Stomach (tissue), 8 donors: ENCODE measurements at regions not wholly inside any gene's neighbourhood (a gene's known extent, or its start where the extent isn't known, plus 50 kb on each side); places are given as distances from the start of the nearest gene placed in this dataset.

Experiments
- DNase-seq, 2 donors: peaks; one replicate each; pipeline versions ENCODE4 v3.0.0 to v3.0.0-alpha.2; 2013 to 2019
- H3K27ac ChIP-seq, 5 donors: fragments of 200-600 bp in 4 of 5; sonication (generic) in 4 of 5; one replicate each; pipeline ENCODE4 v1.5.1; 2013 to 2019; ENCODE audit warnings: mild to moderate bottlenecking in 1 of 5, moderate library complexity in 1 of 5
- H3K27me3 ChIP-seq, 3 donors: fragments of 200-600 bp; sonication (generic); one replicate each; pipeline ENCODE4 v1.5.1; 2017 to 2019; ENCODE audit warnings: mixed run types in 1 of 3
- H3K36me3 ChIP-seq, 4 donors: fragments of 200-600 bp; sonication (generic); 1 replicate in 3 of 4; 2 replicates in 1 of 4; pipeline ENCODE4 v1.5.1; 2016 to 2019
- H3K4me1 ChIP-seq, 4 donors: fragments of 200-600 bp; sonication (generic); one replicate each; pipeline ENCODE4 v1.5.1; 2016 to 2019
- H3K4me3 ChIP-seq, 4 donors: fragments of 200-600 bp; sonication (generic) in 3 of 4; one replicate each; pipeline ENCODE4 v1.5.1; 2016 to 2019; ENCODE audit warnings: mild to moderate bottlenecking in 1 of 4
- H3K9me3 ChIP-seq, 4 donors: fragments of 200-600 bp; sonication (generic); one replicate each; pipeline ENCODE4 v1.5.1; 2016 to 2019
- CTCF ChIP-seq, 7 experiments: fragments of 450-650 bp in 4 of 7; fragments of 200-600 bp in 3 of 7; sonication (generic) in 3 of 7; IDR thresholded peaks; one replicate each; pipeline ENCODE4 v1.5.1; 2016 to 2019; ENCODE audit warnings: antibody characterized with exemption in 7 of 7, control low read depth in 2 of 7, mild to moderate bottlenecking in 1 of 7
- EP300 ChIP-seq: sonication (generic); formaldehyde crosslinking; IDR thresholded peaks from one replicate; pipeline ENCODE4 v1.6.1; 2017; ENCODE audit warnings: antibody characterized with exemption
- POLR2A ChIP-seq, 4 donors: fragments of 450-650 bp; IDR thresholded peaks; one replicate each; pipeline ENCODE4 v1.6.1; 2016; ENCODE audit warnings: antibody characterized with exemption in 4 of 4, control low read depth in 2 of 4, mild to moderate bottlenecking in 1 of 4, moderate library complexity in 1 of 4
- POLR2AphosphoS5 ChIP-seq, 3 donors: sonication (generic); formaldehyde crosslinking; IDR thresholded peaks; one replicate each; pipeline ENCODE4 v1.6.1; 2016; ENCODE audit warnings: antibody characterized with exemption in 3 of 3
- WGBS, 5 donors: extraction: QIAGEN DNeasy Blood & Tissue Kit in 3 of 5; methylation state at CpG; one replicate each; pipeline versions ENCODE4 v1.1.5 to v1.1.7; 2013 to 2018; 5-methylcytosine and 5-hydroxymethylcytosine counted together
- intact Hi-C: fragments of 100-400 bp; cut with DNase I; formaldehyde crosslinking; loops from one replicate; pipeline ENCODE4 v1.15.1; 2023; ENCODE audit warnings: low total_unique reads
- donor health status: healthy with polysubstance abuse.
- donor health status: Bipolar disorder and iron deficiency.
- donor health status: healthy.

GRCh38 chr15:96503276-96503675, 172.8 kb downstream of the NR2F2 start:
- no peaks in the 10 kb centered on the region for H3K27me3 ChIP-seq
- intact Hi-C loops, result no loop called here
- H3K4me3 ChIP-seq, result no peak overlapping the region
- H3K9me3 ChIP-seq, result no peaks in the 10 kb centered on the region
- no peaks in the 10 kb centered on the region for H3K4me1 ChIP-seq
- WGBS, 5 donors, result 78 to 88% (median 83%) methylated on average over 7 of the region's 7 CpGs
- H3K27ac ChIP-seq, result no peak overlapping the region
- DNase-seq, result no peak
- no peaks in the 10 kb centered on the region for H3K36me3 ChIP-seq
- TF ChIP-seq EP300 (no peak), POLR2A (IDR thresholded peaks at IDR 0.05) (no peak), CTCF (IDR thresholded peaks at IDR 0.05) (no peak), POLR2AphosphoS5 (IDR thresholded peaks at IDR 0.05) (no peak)

GRCh38 chr15:96504371-96504770, 173.9 kb downstream of the NR2F2 start:
- intact Hi-C loops, result no loop called here

GRCh38 chr15:96505014-96505413, 174.5 kb downstream of the NR2F2 start:
- no peak for DNase-seq
- Histone ChIP-seq H3K36me3 (no peaks in the 10 kb centered on the region), H3K4me3 (no peak overlapping the region), H3K4me1 (no peaks in the 10 kb centered on the region), H3K9me3 (no peaks in the 10 kb centered on the region), H3K27ac (no peak overlapping the region), H3K27me3 (no peaks in the 10 kb centered on the region)
- WGBS, 5 donors, result 66 to 81% (median 71%) methylated on average over 4 of the region's 4 CpGs
- TF ChIP-seq POLR2AphosphoS5 (IDR thresholded peaks at IDR 0.05) (no peak), EP300 (no peak), CTCF (IDR thresholded peaks at IDR 0.05) (no peak), POLR2A (IDR thresholded peaks at IDR 0.05) (no peak)
- intact Hi-C loops, result no loop called here

More at GRCh38 chr15:96504371-96504770, 173.9 kb downstream of the NR2F2 start:
- no peaks in the 10 kb centered on the region for H3K27me3 ChIP-seq
- TF ChIP-seq EP300, result no peak
- no peaks in the 10 kb centered on the region for H3K9me3 ChIP-seq
- H3K36me3 ChIP-seq, result no peaks in the 10 kb centered on the region
- no peaks in the 10 kb centered on the region for H3K4me1 ChIP-seq
- no peak overlapping the region for H3K4me3 ChIP-seq
- no peak overlapping the region for H3K27ac ChIP-seq
- WGBS, 5 donors, result 67 to 78% (median 72%) methylated on average over 4 of the region's 4 CpGs
- DNase-seq, result no peak

- intact Hi-C loops, result no loop called here
- DNase-seq, result peak; percentile 29 to 34
- H3K4me3 ChIP-seq, result no peak overlapping the region
- no peak overlapping the region for H3K27ac ChIP-seq
- H3K36me3 ChIP-seq, result no peaks in the 10 kb centered on the region
- 34 to 53% (median 40%) methylated on average over 6 of the region's 6 CpGs for WGBS, 5 donors
- no peaks in the 10 kb centered on the region for H3K27me3 ChIP-seq
- peaks cover 0 to 12% (median 9%) of the 10 kb centered on the region in 4 donors for H3K4me1 ChIP-seq
- H3K9me3 ChIP-seq, result no peaks in the 10 kb centered on the region
- TF ChIP-seq EP300 (no peak), POLR2A (IDR thresholded peaks at IDR 0.05) (no peak), POLR2AphosphoS5 (IDR thresholded peaks at IDR 0.05) (no peak), CTCF (IDR thresholded peaks at IDR 0.05) (no peak)
Measured at GRCh38 chr15:96514607-96515285, 184.2 kb downstream of the NR2F2 start.

- Histone ChIP-seq H3K27me3 (no peaks in the 10 kb centered on the region), H3K4me3 (no peak overlapping the region), H3K4me1 (peaks cover 0 to 12% (median 9%) of the 10 kb centered on the region in 4 donors), H3K9me3 (no peaks in the 10 kb centered on the region), H3K27ac (no peak overlapping the region), H3K36me3 (no peaks in the 10 kb centered on the region)
- WGBS, 5 donors, result 31 to 47% (median 36%) methylated on average over 3 of the region's 3 CpGs
- DNase-seq, result peak in 1 of 2 donors; percentile 28
- intact Hi-C loops, result no loop called here
- TF ChIP-seq EP300 (no peak), CTCF (IDR thresholded peaks at IDR 0.05) (no peak), POLR2AphosphoS5 (IDR thresholded peaks at IDR 0.05) (no peak), POLR2A (IDR thresholded peaks at IDR 0.05) (no peak)
Measured at GRCh38 chr15:96515371-96515770, 184.9 kb downstream of the NR2F2 start.
